MG63 (cell line): ENCODE measurements at regions not wholly inside any gene's neighbourhood (a gene's known extent, or its start where the extent isn't known, plus 50 kb on each side); places are given as distances from the start of the nearest gene placed in this dataset.

Source experiments
- DNase-seq: peaks from one replicate; pipeline ENCODE4 v3.0.0-alpha.2; 2020
- H3K27me3 ChIP-seq: fragments of 250-450 bp; sonication (Bioruptor Pico); 2 replicates; pipeline ENCODE4 v1.5.1; 2020; ENCODE audit warnings: mild to moderate bottlenecking, moderate library complexity
- H3K36me3 ChIP-seq: fragments of 250-450 bp; sonication (Bioruptor Pico); 2 replicates; pipeline ENCODE4 v1.5.1; 2020; ENCODE audit warnings: mild to moderate bottlenecking, moderate library complexity
- H3K4me3 ChIP-seq: fragments of 250-450 bp; sonication (Bioruptor Pico); 2 replicates; pipeline ENCODE4 v1.5.1; 2020; ENCODE audit warnings: mild to moderate bottlenecking, moderate library complexity
- H3K9me3 ChIP-seq: fragments of 250-450 bp; sonication (Bioruptor Pico); 2 replicates; pipeline ENCODE4 v1.5.1; 2020; ENCODE audit warnings: mild to moderate bottlenecking, moderate library complexity

- no peaks in the 10 kb centered on the region for H3K9me3 ChIP-seq
- DNase-seq = no peak
- no peak overlapping the region for H3K4me3 ChIP-seq
- H3K36me3 ChIP-seq = no peaks in the 10 kb centered on the region
- H3K27me3 ChIP-seq = no peaks in the 10 kb centered on the region
Observed at GRCh38 chr15:38864122-38864521, 299.5 kb upstream of the RASGRP1 start.

- Histone ChIP-seq H3K27me3 (no peaks in the 10 kb centered on the region), H3K36me3 (no peaks in the 10 kb centered on the region), H3K4me3 (no peak overlapping the region), H3K9me3 (no peaks in the 10 kb centered on the region; the same call in 1 of the 2 replicates)
- DNase-seq = peak; percentile 52
Observed at GRCh38 chr15:38864827-38865581, 300.4 kb upstream of the RASGRP1 start.

GRCh38 chr15:38867556-38867955 is 302.9 kb upstream of the RASGRP1 start:
- H3K27me3 ChIP-seq = no peaks in the 10 kb centered on the region
- peak; percentile 6 for DNase-seq
- H3K36me3 ChIP-seq = no peaks in the 10 kb centered on the region
- H3K4me3 ChIP-seq = no peak overlapping the region
- peaks cover 7% of the 10 kb centered on the region; the same call in 1 of the 2 replicates for H3K9me3 ChIP-seq

GRCh38 chr15:38868326-38869114 is 303.9 kb upstream of the RASGRP1 start:
- Histone ChIP-seq H3K4me3 (no peak overlapping the region), H3K27me3 (no peaks in the 10 kb centered on the region), H3K9me3 (peaks cover 7% of the 10 kb centered on the region; the same call in 1 of the 2 replicates), H3K36me3 (no peaks in the 10 kb centered on the region)
- peak; percentile 93 for DNase-seq

- Histone ChIP-seq H3K27me3 (no peaks in the 10 kb centered on the region), H3K4me3 (no peak overlapping the region), H3K36me3 (no peaks in the 10 kb centered on the region), H3K9me3 (peaks cover 7% of the 10 kb centered on the region; the same call in 1 of the 2 replicates)
- DNase-seq = no peak
Observed at GRCh38 chr15:38871638-38872037, 307.0 kb upstream of the RASGRP1 start.

- H3K4me3 ChIP-seq = no peak overlapping the region
- no peak for DNase-seq
- H3K36me3 ChIP-seq = no peaks in the 10 kb centered on the region
- no peaks in the 10 kb centered on the region for H3K27me3 ChIP-seq
- peaks cover 7% of the 10 kb centered on the region; the same call in 1 of the 2 replicates for H3K9me3 ChIP-seq
Observed at GRCh38 chr15:38872732-38873131, 308.1 kb upstream of the RASGRP1 start.

GRCh38 chr15:38873158-38873557 is 308.5 kb upstream of the RASGRP1 start:
- no peak for DNase-seq
- peaks cover 7% of the 10 kb centered on the region; the same call in 1 of the 2 replicates for H3K9me3 ChIP-seq
- no peaks in the 10 kb centered on the region for H3K36me3 ChIP-seq
- H3K27me3 ChIP-seq = no peaks in the 10 kb centered on the region
- no peak overlapping the region for H3K4me3 ChIP-seq

GRCh38 chr15:38874464-38874863 is 309.9 kb upstream of the RASGRP1 start:
- Histone ChIP-seq H3K36me3 (no peaks in the 10 kb centered on the region), H3K27me3 (no peaks in the 10 kb centered on the region), H3K9me3 (peaks cover 7% of the 10 kb centered on the region; the same call in 1 of the 2 replicates), H3K4me3 (no peak overlapping the region)
- no peak for DNase-seq

- no peaks in the 10 kb centered on the region for H3K36me3 ChIP-seq
- no peak for DNase-seq
- no peaks in the 10 kb centered on the region for H3K9me3 ChIP-seq
- no peaks in the 10 kb centered on the region for H3K27me3 ChIP-seq
- H3K4me3 ChIP-seq = no peak overlapping the region
Observed at GRCh38 chr15:38876211-38876610, 311.6 kb upstream of the RASGRP1 start.

GRCh38 chr15:38876621-38877020 is 312.0 kb upstream of the RASGRP1 start:
- Histone ChIP-seq H3K4me3 (no peak overlapping the region), H3K36me3 (no peaks in the 10 kb centered on the region), H3K27me3 (no peaks in the 10 kb centered on the region), H3K9me3 (no peaks in the 10 kb centered on the region)
- no peak for DNase-seq

GRCh38 chr15:38877471-38877870 is 312.9 kb upstream of the RASGRP1 start:
- H3K27me3 ChIP-seq = no peaks in the 10 kb centered on the region
- no peaks in the 10 kb centered on the region for H3K9me3 ChIP-seq
- DNase-seq = peak; percentile 52
- H3K4me3 ChIP-seq = no peak overlapping the region
- H3K36me3 ChIP-seq = no peaks in the 10 kb centered on the region

GRCh38 chr15:38878026-38878425 is 313.4 kb upstream of the RASGRP1 start:
- Histone ChIP-seq H3K4me3 (no peak overlapping the region), H3K9me3 (no peaks in the 10 kb centered on the region), H3K27me3 (no peaks in the 10 kb centered on the region), H3K36me3 (no peaks in the 10 kb centered on the region)
- no peak for DNase-seq

- Histone ChIP-seq H3K4me3 (no peak overlapping the region), H3K27me3 (no peaks in the 10 kb centered on the region), H3K36me3 (no peaks in the 10 kb centered on the region), H3K9me3 (no peaks in the 10 kb centered on the region; the same call in 1 of the 2 replicates)
- DNase-seq = peak; percentile 30
Observed at GRCh38 chr15:38878926-38879325, 314.3 kb upstream of the RASGRP1 start.

GRCh38 chr15:38879909-38880471 is 315.4 kb upstream of the RASGRP1 start:
- no peaks in the 10 kb centered on the region; the same call in 1 of the 2 replicates for H3K9me3 ChIP-seq
- H3K4me3 ChIP-seq = no peak overlapping the region
- H3K36me3 ChIP-seq = no peaks in the 10 kb centered on the region
- DNase-seq = peak; percentile 82
- H3K27me3 ChIP-seq = no peaks in the 10 kb centered on the region

- H3K4me3 ChIP-seq = no peak overlapping the region
- no peak for DNase-seq
- no peaks in the 10 kb centered on the region for H3K36me3 ChIP-seq
- no peaks in the 10 kb centered on the region; the same call in 1 of the 2 replicates for H3K9me3 ChIP-seq
- no peaks in the 10 kb centered on the region for H3K27me3 ChIP-seq
Observed at GRCh38 chr15:38882221-38882620, 317.6 kb upstream of the RASGRP1 start.

GRCh38 chr15:38883987-38884386 is 319.4 kb upstream of the RASGRP1 start:
- H3K36me3 ChIP-seq = no peaks in the 10 kb centered on the region
- H3K4me3 ChIP-seq = no peak overlapping the region
- H3K9me3 ChIP-seq = no peaks in the 10 kb centered on the region; the same call in 1 of the 2 replicates
- no peaks in the 10 kb centered on the region for H3K27me3 ChIP-seq
- DNase-seq = no peak

GRCh38 chr15:38885001-38885400 is 320.4 kb upstream of the RASGRP1 start:
- peak; percentile 58 for DNase-seq
- no peaks in the 10 kb centered on the region for H3K27me3 ChIP-seq
- H3K9me3 ChIP-seq = no peaks in the 10 kb centered on the region; the same call in 1 of the 2 replicates
- no peak overlapping the region for H3K4me3 ChIP-seq
- no peaks in the 10 kb centered on the region for H3K36me3 ChIP-seq
